A204.1 (cell line): ENCODE measurements at regions not wholly inside any gene's neighbourhood (a gene's known extent, or its start where the extent isn't known, plus 50 kb on each side); places are given as distances from the start of the nearest gene placed in this dataset.

Experiments
- FAIRE-seq: peaks from 2 replicates; lab custom pipeline; 2012; peaks lifted over from hg19 to GRCh38; lab: Jason Lieb, UNC

GRCh38 chr5:7018198-7018597 is 305.0 kb downstream of the TENT4A start:
- no peak for FAIRE-seq

DNA sequence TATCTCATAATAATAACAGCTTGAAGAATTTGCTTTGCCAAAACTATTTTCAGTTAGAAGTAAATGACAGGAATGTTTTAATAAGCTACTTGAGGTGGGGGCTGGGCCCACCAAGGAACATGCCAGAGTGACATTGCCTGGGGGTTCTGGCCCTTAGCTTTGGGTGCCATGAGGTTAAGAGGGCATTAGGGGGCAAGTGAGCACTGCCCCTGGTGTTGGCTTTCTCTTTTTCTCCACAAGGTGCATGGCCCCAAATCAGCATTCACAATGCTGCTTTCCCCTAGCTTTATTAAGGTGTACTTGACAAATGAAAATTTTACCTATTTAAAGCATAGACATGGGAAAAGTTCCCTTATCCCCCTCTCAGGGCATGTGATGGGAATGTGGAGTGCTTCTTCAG is 305.4 kb downstream of the TENT4A start:
- no peak for FAIRE-seq

DNA sequence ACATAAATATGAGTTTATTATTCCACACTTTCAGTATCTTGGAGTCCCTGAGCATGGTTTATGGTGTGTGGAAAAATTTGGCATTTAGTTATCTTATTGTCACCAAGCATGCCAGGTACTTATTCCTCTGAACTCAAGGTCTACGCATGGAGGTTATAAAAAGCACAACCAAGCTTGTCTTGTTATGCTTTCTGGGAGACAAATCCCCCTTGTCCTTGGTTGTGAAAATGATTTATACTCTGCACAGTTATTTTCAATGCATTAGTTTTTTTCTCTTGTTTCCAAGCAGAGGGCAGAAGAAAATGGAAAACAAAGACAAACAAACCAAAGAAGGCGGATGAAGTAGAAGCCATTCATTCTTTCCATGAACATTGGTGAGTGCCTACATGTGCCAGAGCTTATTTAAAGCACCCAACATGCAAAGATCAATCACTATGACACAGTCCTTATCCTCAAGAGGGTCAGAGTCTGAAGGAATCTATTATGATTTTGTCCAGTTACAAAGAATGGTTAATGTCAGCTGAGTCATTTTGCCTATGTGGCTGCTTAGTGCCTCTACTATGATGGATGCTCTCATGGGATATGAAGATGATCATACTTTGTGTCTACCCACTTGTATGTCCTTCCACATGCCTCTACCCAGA is 323.1 kb downstream of the TENT4A start:
- no peak for FAIRE-seq

GRCh38 chr5:7039074-7039473 is 325.8 kb downstream of the TENT4A start:
- no peak for FAIRE-seq

DNA sequence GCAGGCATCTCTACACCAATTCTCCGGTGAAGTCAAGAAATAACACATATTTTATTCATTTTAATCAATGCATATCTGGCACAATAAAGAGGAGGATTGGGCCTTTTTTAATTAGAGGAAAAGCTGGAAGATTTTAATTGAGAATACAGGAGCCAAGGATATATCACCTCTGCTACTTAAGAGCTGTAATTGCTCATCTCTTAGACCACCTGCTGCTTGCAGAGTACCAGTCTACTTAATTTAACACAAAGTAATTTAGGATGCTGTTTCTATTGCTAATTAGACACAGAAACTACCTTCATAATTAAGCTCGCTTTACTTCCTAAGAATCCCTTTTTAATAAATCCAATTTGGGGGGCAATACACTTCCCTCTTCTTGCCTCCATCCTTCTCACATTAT is 326.9 kb downstream of the TENT4A start:
- no peak for FAIRE-seq

DNA sequence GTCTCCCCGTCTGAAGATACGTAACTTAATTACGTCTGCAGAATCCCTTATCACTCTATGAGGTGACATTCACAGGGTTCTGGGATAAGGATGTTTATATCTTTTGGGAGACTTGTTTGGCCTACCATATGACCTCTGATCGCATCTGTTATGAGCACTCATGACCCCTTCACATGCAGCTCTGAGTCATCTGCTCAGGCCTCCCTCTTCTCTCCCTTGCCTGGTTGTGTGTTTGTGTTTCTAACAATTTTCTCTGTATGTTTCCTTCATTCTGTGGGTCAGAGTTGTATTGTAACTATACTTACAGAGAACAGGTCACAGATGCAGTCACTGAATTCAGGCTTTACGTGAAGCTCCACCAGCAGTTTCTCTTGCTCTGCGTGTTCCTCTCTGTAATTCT is 330.6 kb downstream of the TENT4A start:
- FAIRE-seq: no peak

- no peak for FAIRE-seq
Measured at GRCh38 chr5:7047511-7048261, 334.5 kb downstream of the TENT4A start.

DNA sequence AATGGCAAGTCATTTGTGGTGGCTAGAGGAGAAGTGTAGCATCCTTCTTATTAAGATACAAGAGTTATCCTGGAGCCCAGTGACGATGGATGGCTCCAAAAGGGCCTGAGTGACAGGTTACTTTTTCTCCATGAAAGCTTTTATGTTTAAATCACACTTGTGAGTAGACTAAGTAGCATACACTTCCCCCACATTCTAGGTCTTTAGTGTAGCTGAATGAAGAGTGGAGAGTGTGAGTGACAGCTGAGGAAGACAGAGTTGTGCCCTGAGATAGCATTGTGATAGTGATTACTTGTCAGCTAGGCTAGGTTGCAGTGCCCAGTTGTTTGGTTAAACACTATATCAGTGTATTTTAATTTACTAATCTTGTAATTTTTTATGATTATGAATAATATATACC is 337.8 kb downstream of the TENT4A start:
- no peak for FAIRE-seq

DNA sequence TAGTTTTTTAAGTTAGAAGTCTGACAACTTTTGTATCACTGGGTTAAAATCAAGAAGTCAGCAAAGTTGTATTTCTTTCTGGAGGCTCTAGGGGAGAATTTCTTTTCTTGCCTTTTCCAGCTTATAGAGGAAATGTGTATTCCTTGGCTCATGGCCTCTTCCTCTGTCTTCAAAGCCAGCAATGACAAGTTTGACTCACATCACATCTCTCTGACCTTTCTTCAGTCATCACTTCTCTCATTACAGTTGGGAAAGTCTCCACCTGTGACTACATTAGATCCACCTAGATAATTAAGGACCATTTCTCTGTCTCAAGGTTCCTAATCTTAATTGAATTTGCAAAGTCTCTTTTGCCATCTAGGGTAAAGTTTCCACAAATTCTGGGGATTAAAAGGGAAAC is 339.9 kb downstream of the TENT4A start:
- FAIRE-seq: no peak

DNA sequence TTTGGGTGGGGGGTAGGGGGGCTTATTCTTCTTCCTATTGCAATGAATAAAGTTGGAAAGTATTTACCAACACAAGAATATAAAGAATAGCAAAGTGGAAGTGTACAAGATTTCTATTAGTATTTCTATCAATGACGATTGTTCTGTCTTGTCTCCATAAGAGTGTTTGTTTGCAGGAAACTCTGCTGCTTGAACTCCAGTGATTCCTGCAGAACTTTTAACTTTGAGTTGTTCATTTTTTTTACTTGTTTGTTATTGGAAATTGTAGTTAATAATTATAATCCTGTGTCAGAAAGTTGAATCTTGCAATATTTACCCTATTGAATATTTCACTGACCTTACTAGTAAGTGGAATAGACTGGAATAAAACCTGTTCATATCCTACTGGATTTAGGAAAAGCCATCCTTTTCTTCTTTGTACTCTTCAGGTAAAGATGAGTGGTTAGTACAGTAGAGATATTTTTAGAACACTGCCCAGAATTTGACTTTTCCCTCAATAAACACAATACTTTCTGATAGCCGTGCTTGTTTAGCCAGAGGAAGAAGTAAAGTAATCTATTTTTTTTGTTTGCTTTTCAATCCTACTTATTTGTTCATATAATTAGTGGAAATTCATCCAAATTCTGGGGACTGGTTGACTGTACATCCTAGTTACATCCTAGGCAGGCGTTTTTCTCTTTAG is 340.4 kb downstream of the TENT4A start:
- no peak for FAIRE-seq

- FAIRE-seq: no peak
Measured at GRCh38 chr5:7066471-7067235, 329.3 kb upstream of the ADCY2 start.

- no peak for FAIRE-seq
Measured at GRCh38 chr5:7068156-7068555, 327.8 kb upstream of the ADCY2 start.

GRCh38 chr5:7068899-7069298 is 327.0 kb upstream of the ADCY2 start:
- FAIRE-seq: no peak

- no peak for FAIRE-seq
Measured at GRCh38 chr5:7072188-7072587, 323.8 kb upstream of the ADCY2 start.

DNA sequence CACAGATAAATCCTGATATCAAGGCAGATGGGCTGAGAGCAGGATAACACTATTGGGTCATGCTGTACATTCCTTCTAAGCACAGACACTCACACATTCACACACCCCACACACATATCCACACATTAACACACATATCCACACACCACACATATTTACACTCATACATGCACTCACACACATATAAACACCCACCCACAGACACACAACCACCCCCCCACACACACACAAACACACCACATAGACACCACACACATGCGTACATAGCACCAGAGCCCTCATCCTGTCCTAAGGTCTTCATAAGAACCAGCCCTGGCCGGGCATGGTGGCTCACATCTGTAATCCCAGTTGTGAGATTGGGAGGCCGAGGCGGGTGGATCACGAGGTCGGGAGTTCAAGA is 322.3 kb upstream of the ADCY2 start:
- FAIRE-seq: no peak

- no peak for FAIRE-seq
Measured at GRCh38 chr5:7074176-7074575, 321.8 kb upstream of the ADCY2 start.

DNA sequence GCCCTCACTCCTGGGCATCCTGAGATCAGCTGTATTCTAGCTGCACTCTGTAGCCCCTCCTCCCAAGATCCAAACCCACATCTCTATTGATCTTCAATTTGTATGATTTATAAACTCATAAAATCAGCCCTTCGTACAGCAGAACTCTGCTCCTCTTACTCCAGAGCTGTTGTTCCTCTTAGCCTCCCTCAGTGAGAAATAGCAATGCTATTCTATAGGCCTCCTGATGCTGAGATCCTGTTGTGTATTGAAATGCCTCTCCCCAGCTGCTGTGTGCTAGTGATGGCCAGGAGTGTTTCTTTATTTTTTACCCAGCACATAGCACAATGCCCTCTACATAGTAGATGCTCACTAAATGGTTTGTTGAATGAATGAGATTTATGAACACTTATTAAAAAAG is 320.5 kb upstream of the ADCY2 start:
- no peak for FAIRE-seq

DNA sequence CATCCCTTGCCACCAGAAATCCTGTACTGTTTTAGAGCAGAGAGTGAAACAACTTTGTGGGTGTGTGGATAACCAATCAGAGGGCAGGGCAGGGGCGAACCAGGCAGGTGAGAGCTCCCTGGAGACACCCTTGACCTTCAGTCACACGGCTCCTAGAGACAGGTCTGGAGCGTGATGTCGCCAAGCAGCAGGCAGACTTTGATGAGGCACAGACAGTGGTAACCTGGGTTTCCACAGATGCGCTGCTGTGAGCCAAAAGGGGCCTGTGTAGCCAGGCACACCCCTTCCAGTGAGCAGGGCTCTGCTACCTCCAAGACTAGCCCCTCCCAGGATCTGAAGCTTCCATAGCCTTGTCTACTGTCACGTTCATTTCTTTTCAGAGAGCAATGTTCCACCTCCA is 317.8 kb upstream of the ADCY2 start:
- no peak for FAIRE-seq

DNA sequence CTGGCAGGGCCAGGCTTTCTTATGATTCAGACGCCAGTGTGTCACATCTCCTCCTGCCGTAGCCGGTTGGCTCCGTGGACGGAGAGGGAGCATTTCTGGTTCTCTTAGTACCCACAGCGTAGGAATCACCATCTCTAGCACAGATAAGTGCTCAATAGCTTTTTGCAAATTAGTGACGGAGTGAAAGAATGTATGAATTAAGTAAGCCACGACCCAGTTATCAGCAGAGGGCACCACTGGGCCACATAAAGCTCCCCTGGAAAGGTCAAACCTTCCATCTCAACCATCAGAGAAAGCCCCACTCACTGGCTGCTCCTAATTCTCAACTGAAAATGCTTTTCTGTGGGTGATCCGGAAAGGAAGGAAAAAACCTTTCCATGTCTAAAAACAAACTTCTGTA is 317.0 kb upstream of the ADCY2 start:
- no peak for FAIRE-seq

DNA sequence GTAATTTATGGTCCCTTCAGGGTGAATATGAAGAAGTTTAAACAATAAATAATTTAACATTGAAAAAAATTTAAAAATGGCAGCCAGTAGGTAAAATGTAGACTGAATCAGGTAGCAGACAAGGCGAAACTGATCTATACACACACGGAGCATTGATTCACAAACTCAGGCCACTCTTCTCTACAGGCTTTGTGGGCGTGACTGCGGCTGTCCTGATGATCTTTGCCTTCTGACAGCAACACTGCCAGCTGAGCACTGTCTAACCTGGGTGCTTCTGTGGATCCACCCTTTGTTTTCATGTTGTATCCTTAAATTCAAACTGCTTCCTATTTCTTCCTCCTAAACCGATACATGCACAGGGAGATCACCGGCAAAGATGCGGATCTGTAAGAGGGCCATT is 315.4 kb upstream of the ADCY2 start:
- FAIRE-seq: no peak

DNA sequence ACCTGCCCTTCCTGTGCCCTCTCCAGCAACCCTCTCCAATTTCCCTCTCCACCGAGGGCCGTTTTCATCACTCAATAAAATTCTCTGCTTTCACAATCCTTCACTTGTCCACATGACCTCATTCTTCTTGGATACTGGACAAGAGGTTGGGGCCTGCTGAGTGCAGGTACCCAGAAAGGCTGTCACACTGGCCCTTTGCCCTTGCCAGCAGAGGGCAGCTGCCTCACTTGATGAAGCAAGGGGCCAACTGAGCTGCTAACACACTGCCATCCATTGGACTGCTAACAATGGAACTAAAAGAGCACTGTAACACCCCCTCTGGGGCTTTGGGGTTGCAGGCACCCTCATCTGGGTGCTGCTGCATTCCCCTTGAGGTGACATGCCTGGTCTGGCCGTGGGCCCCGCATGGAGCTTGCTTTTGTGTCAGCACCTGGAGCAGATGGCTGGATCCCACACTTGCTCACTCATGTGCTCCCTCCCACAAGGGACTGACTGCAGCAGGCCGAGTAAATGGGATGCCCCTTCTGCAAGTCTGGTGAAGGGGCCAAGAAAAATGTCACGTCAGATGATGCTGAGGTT is 308.1 kb upstream of the ADCY2 start:
- no peak for FAIRE-seq

GRCh38 chr5:7088849-7089248 is 307.1 kb upstream of the ADCY2 start:
- FAIRE-seq: no peak

- no peak for FAIRE-seq
Measured at GRCh38 chr5:7094626-7095025, 301.3 kb upstream of the ADCY2 start.
